H1 (cell line): ENCODE measurements at regions not wholly inside any gene's neighbourhood (a gene's known extent, or its start where the extent isn't known, plus 50 kb on each side); places are given as distances from the start of the nearest gene placed in this dataset.
"Not testable (repeated sequence)": the region's sequence is repeated elsewhere in the genome, so short reads cannot be mapped to it uniquely, and the experiment has no call there.

Experiments used
- CTCF ChIA-PET: fragments of 300-600 bp; sonication (Branson Sonifier 250); formaldehyde crosslinking; loops from one replicate; lab custom pipeline; 2021; ENCODE audit not compliant: partially characterized antibody; lab: Charles Lee
- POLR2A ChIA-PET: fragments of 300-600 bp; sonication (Branson Sonifier 250); formaldehyde crosslinking; loops from one replicate; lab custom pipeline; 2021; ENCODE audit warnings: inconsistent platforms; ENCODE audit not compliant: partially characterized antibody; lab: Charles Lee
- DNase-seq, 2 experiments: peaks; one replicate each; pipeline versions ENCODE4 v3.0.0 to v3.0.0-alpha.2; 2010 to 2022; ENCODE audit warnings: low spot score in 2 of 2, low read depth in 1 of 2, mixed read lengths in 1 of 2
- FAIRE-seq: peaks from 2 replicates; lab custom pipeline; 2011; peaks lifted over from hg19 to GRCh38; lab: Jason Lieb, UNC
- H2AFZ ChIP-seq: 2 replicates; pipeline ENCODE4 v1.8.1; 2012; ENCODE audit warnings: low read length, inconsistent platforms
- H2AK5ac ChIP-seq: 2 replicates; pipeline ENCODE4 v1.6.1; 2013; ENCODE audit warnings: low read depth, low read length
- H2BK120ac ChIP-seq: replicated peaks from 2 replicates; pipeline ENCODE3; 2013; ENCODE audit warnings: low read depth, low read length, inconsistent platforms
- H2BK12ac ChIP-seq: 2 replicates; pipeline ENCODE4 v1.6.1; 2013; ENCODE audit warnings: low read depth, low read length
- H2BK15ac ChIP-seq: 2 replicates; pipeline ENCODE4 v1.6.1; 2013; ENCODE audit warnings: low read length
- H2BK20ac ChIP-seq: 2 replicates; pipeline ENCODE4 v1.6.1; 2013; ENCODE audit warnings: low read length
- H2BK5ac ChIP-seq: 2 replicates; pipeline ENCODE4 v1.6.1; 2013; ENCODE audit warnings: low read depth, low read length
- H3K14ac ChIP-seq: 2 replicates; pipeline ENCODE4 v1.6.1; 2013; ENCODE audit warnings: inconsistent platforms; ENCODE audit not compliant: insufficient read length
- H3K18ac ChIP-seq: 2 replicates; pipeline ENCODE4 v1.6.1; 2013; ENCODE audit warnings: low read length; ENCODE audit errors: extremely low read depth
- H3K23ac ChIP-seq: 2 replicates; pipeline ENCODE4 v1.6.1; 2013; ENCODE audit warnings: inconsistent platforms; ENCODE audit not compliant: insufficient read length
- H3K23me2 ChIP-seq: 2 replicates; pipeline ENCODE4 v1.6.1; 2013; ENCODE audit warnings: low read depth, low read length
- H3K27ac ChIP-seq: 2 replicates; pipeline ENCODE4 v1.6.1; 2011; ENCODE audit warnings: low read depth, low read length, inconsistent platforms
- H3K27me3 ChIP-seq, 4 experiments: replicated peaks in 1 of 4; 1 replicate in 1 of 4; 2 replicates in 3 of 4; pipeline versions ENCODE4 v1.6.1 to v1.8.1; 2011 to 2013; ENCODE audit warnings: low read length in 3 of 4, mild to moderate bottlenecking in 3 of 4, inconsistent platforms in 2 of 4, mixed read lengths in 2 of 4, moderate library complexity in 1 of 4; ENCODE audit not compliant: control insufficient read depth in 3 of 4, insufficient read depth in 3 of 4; ENCODE audit errors: extremely low read depth in 1 of 4
- H3K36me3 ChIP-seq, 4 experiments: 2 replicates each; pipeline versions ENCODE4 v1.6.1 to v1.8.1; 2011 to 2013; ENCODE audit warnings: mild to moderate bottlenecking in 4 of 4, low read length in 3 of 4, moderate library complexity in 2 of 4, control low read depth in 1 of 4, inconsistent platforms in 1 of 4; ENCODE audit not compliant: insufficient read depth in 4 of 4, control insufficient read depth in 2 of 4
- H3K4ac ChIP-seq: replicated peaks from 2 replicates; pipeline ENCODE3; 2013; ENCODE audit warnings: low read length, low read depth, mixed read lengths, inconsistent platforms; ENCODE audit not compliant: insufficient read length
- H3K4me1 ChIP-seq, 4 experiments: replicated peaks in 1 of 4; 1 replicate in 1 of 4; 2 replicates in 3 of 4; pipeline versions ENCODE4 v1.6.1 to v1.8.1; 2011 to 2013; ENCODE audit warnings: low read length in 3 of 4, inconsistent platforms in 2 of 4, mixed read lengths in 1 of 4; ENCODE audit not compliant: insufficient read depth in 4 of 4, control insufficient read depth in 3 of 4
- H3K4me2 ChIP-seq, 2 experiments: 2 replicates each; pipeline versions ENCODE4 v1.6.1 to v1.8.1; 2011 to 2013; ENCODE audit warnings: low read depth in 2 of 2, low read length in 2 of 2, control low read depth in 1 of 2, inconsistent platforms in 1 of 2, mild to moderate bottlenecking in 1 of 2; ENCODE audit not compliant: insufficient read depth in 1 of 2
- H3K4me3 ChIP-seq, 4 experiments: fragments of 200-600, 300-600 bp in 1 of 4; sonication (generic), shearing (Covaris generic), sonication (Bioruptor Twin) in 1 of 4; 2 replicates each; pipeline versions ENCODE4 v1.5.1 to v1.8.1; 2011 to 2016; ENCODE audit warnings: low read length in 4 of 4, low read depth in 3 of 4, control low read depth in 2 of 4, inconsistent platforms in 2 of 4, mild to moderate bottlenecking in 2 of 4, mixed read lengths in 1 of 4, moderate library complexity in 1 of 4; ENCODE audit not compliant: insufficient read depth in 2 of 4; ENCODE audit errors: extremely low read depth in 1 of 4
- H3K56ac ChIP-seq: replicated peaks from 2 replicates; pipeline ENCODE3; 2013; ENCODE audit warnings: low read depth, mild to moderate bottlenecking, mixed read lengths, low read length, inconsistent platforms; ENCODE audit not compliant: insufficient read length
- H3K79me1 ChIP-seq: 2 replicates; pipeline ENCODE4 v1.6.1; 2013; ENCODE audit warnings: low read depth, low read length, control low read depth
- H3K79me2 ChIP-seq, 2 experiments: 2 replicates each; pipeline versions ENCODE4 v1.6.1 to v1.8.1; 2012 to 2013; ENCODE audit warnings: low read length in 2 of 2, mild to moderate bottlenecking in 2 of 2, inconsistent platforms in 1 of 2; ENCODE audit not compliant: insufficient read depth in 2 of 2, control insufficient read depth in 1 of 2
- H3K9ac ChIP-seq, 4 experiments: replicated peaks in 1 of 4; 1 replicate in 1 of 4; 2 replicates in 3 of 4; pipeline versions ENCODE4 v1.6.1 to v1.8.1; 2011 to 2013; ENCODE audit warnings: low read depth in 3 of 4, low read length in 3 of 4, control low read depth in 2 of 4, mild to moderate bottlenecking in 2 of 4, moderate library complexity in 2 of 4, inconsistent platforms in 1 of 4; ENCODE audit errors: extremely low read depth in 1 of 4
- H3K9me3 ChIP-seq, 2 experiments: 2 replicates each; pipeline versions ENCODE4 v1.6.1 to v1.8.1; 2012 to 2013; ENCODE audit warnings: mild to moderate bottlenecking in 2 of 2, moderate library complexity in 2 of 2, control low read depth in 1 of 2, inconsistent platforms in 1 of 2, low read depth in 1 of 2, low read length in 1 of 2, mixed read lengths in 1 of 2; ENCODE audit not compliant: insufficient read depth in 2 of 2
- H4K20me1 ChIP-seq, 2 experiments: replicated peaks in 1 of 2; 2 replicates each; pipeline versions ENCODE3 to v1.8.1; 2011 to 2013; ENCODE audit warnings: inconsistent platforms in 2 of 2, low read length in 2 of 2, mild to moderate bottlenecking in 1 of 2; ENCODE audit not compliant: insufficient read depth in 2 of 2, control insufficient read depth in 1 of 2
- H4K5ac ChIP-seq: 2 replicates; pipeline ENCODE4 v1.6.1; 2013; ENCODE audit warnings: low read length, low read depth, mixed read lengths, inconsistent platforms; ENCODE audit not compliant: insufficient read length
- H4K8ac ChIP-seq: 2 replicates; pipeline ENCODE4 v1.8.0; 2013; ENCODE audit warnings: mild to moderate bottlenecking, moderate library complexity, low read length, inconsistent platforms; ENCODE audit not compliant: insufficient read depth; ENCODE audit errors: extremely low read depth
- H4K91ac ChIP-seq: replicated peaks from 2 replicates; pipeline ENCODE3; 2013; ENCODE audit warnings: low read length, mixed read lengths, inconsistent platforms; ENCODE audit not compliant: insufficient read length
- CTCF ChIP-seq, 3 experiments: IDR thresholded peaks; 1 replicate in 2 of 3; 2 replicates in 1 of 3; pipeline versions ENCODE4 v1.5.1 to v1.6.1; 2011; ENCODE audit warnings: low read length in 3 of 3, mild to moderate bottlenecking in 3 of 3, inconsistent platforms in 2 of 3, low read depth in 1 of 3, moderate library complexity in 1 of 3; ENCODE audit not compliant: insufficient read depth in 1 of 3; ENCODE audit errors: control extremely low read depth in 1 of 3
- MAFK ChIP-seq: IDR thresholded peaks from 2 replicates; pipeline ENCODE4 v1.6.1; 2012; ENCODE audit warnings: low read depth, mild to moderate bottlenecking, improper control_type of control experiment, low read length
- POLR2A ChIP-seq, 2 experiments: IDR thresholded peaks; 1 replicate in 1 of 2; 2 replicates in 1 of 2; pipeline ENCODE4 v1.6.1; 2011; ENCODE audit warnings: low read depth in 2 of 2, low read length in 2 of 2, mild to moderate bottlenecking in 2 of 2; ENCODE audit errors: control extremely low read depth in 1 of 2
- TBP ChIP-seq: IDR thresholded peaks from 2 replicates; pipeline ENCODE4 v1.6.1; 2011; ENCODE audit warnings: low read depth, low read length, improper control_type of control experiment
- ZNF274 ChIP-seq: IDR thresholded peaks from 2 replicates; pipeline ENCODE4 v1.7.0; 2012; ENCODE audit warnings: low read length, borderline replicate concordance; ENCODE audit errors: extremely low read depth
- WGBS, 2 experiments: shearing (Covaris generic) in 1 of 2; methylation state at CpG; one replicate each; pipeline versions ENCODE4 v1.1.6 to v1.1.7; 2013 to 2015; ENCODE audit warnings: low lambda C conversion rate in 2 of 2, mixed read lengths in 2 of 2, inconsistent platforms in 1 of 2, low coverage in 1 of 2, missing lambda C conversion rate in 1 of 2; ENCODE audit not compliant: insufficient replicate concordance in 2 of 2, insufficient coverage in 1 of 2, insufficient read length in 1 of 2; ENCODE audit errors: extremely low coverage in 1 of 2, missing lambda C conversion rate in 1 of 2; 5-methylcytosine and 5-hydroxymethylcytosine counted together

- TF ChIP-seq CTCF (IDR thresholded peaks at IDR 0.05; ENCODE audit: control extremely low read depth in 1 of 3, insufficient read depth in 1 of 3, low read depth in 1 of 3, low read length in 3 of 3) (no peak), TBP (no peak), MAFK (no peak), POLR2A (IDR thresholded peaks at IDR 0.05; ENCODE audit: control extremely low read depth in 1 of 2, low read depth in 2 of 2, low read length in 2 of 2) (no peak), ZNF274 (no peak)
Observed at GRCh38 chr1:38497921-38498656, 361.5 kb downstream of the RRAGC start (continued).

- CTCF ChIA-PET = interaction anchor here (1.2 kb wide), 1 partner anchor 466 kb away, joined by 3 read pairs; no protein-coding TSS in a partner anchor
- H3K4ac ChIP-seq, H3K56ac ChIP-seq: not testable (repeated sequence)
Observed at GRCh38 chr1:38493306-38493705, 366.3 kb downstream of the RRAGC start.

More at GRCh38 chr1:38493306-38493705, 366.3 kb downstream of the RRAGC start:
- WGBS, 2 experiments = 86% methylated on average over 3 of the region's 3 CpGs; no CpG with 5 or more reads in 1 of the 2 experiments
- H4K20me1 ChIP-seq, H2AFZ ChIP-seq, H3K36me3 ChIP-seq, FAIRE-seq, H4K91ac ChIP-seq, H3K27me3 ChIP-seq, H2AK5ac ChIP-seq, H3K23ac ChIP-seq, H3K4me3 ChIP-seq, H3K18ac ChIP-seq, H2BK120ac ChIP-seq, H3K23me2 ChIP-seq, H3K9me3 ChIP-seq, H2BK12ac ChIP-seq, H3K79me2 ChIP-seq, H3K27ac ChIP-seq, H3K9ac ChIP-seq, H4K8ac ChIP-seq, H4K5ac ChIP-seq, H3K4me2 ChIP-seq, H3K79me1 ChIP-seq, H3K14ac ChIP-seq, H2BK5ac ChIP-seq: not testable (repeated sequence)
- Histone ChIP-seq H3K4me1 (peaks cover 3 to 14% (median 7%) of the 10 kb centered on the region in 4 experiments; a peak in 6 of 7 replicates), H2BK20ac (peak overlapping the region; percentile 76; the same call in 1 of the 2 replicates), H2BK15ac (0 out of 2 replicates have a peak overlapping the region, but pooled peaks have one; percentile 93)
- POLR2A ChIA-PET = interaction anchor here (0.8 kb wide), 1 partner anchor 59 kb away, joined by 3 read pairs; no protein-coding TSS in a partner anchor
- DNase-seq = peak in 1 of 2 experiments; percentile 19
